ENCODE measurements at regions not wholly inside any gene's neighbourhood (a gene's known extent, or its start where the extent isn't known, plus 50 kb on each side); places are given as distances from the start of the nearest gene placed in this dataset.

GRCh38 chr11:92325416-92325815 lies 100.8 kb downstream of the FAT3 start (continued):
- TF ChIP-seq, protein P1, sequence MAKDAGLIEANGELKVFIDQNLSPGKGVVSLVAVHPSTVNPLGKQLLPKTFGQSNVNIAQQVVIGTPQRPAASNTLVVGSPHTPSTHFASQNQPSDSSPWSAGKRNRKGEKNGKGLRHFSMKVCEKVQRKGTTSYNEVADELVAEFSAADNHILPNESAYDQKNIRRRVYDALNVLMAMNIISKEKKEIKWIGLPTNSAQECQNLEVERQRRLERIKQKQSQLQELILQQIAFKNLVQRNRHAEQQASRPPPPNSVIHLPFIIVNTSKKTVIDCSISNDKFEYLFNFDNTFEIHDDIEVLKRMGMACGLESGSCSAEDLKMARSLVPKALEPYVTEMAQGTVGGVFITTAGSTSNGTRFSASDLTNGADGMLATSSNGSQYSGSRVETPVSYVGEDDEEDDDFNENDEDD (CRISPR knock-in tag; IDR thresholded peaks at IDR 0.05; ENCODE audit: borderline replicate concordance), result no peak
- no peak for TF ChIP-seq BCLAF1 (IDR thresholded peaks at IDR 0.05)

DNA sequence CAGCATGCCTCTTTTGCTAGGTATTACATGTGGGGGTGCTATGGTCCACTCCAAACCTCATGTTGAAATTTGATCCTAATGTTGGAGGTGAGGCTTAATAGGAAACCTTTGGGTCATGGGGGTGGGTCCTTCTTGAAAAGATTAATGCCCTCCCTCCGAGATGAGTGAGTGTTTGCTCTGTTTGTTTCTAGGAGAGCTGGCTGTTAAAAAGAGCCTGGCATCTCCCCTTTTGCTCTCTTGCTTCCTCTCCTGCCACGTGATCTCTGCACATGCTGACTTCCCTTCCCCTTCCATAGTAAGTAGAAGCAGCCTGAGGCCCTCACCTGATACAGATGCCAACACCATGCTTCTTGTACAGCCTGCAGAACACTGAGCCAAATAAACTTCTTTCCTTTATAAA lies 104.5 kb downstream of the FAT3 start:
- FAIRE-seq, result no peak
- intact Hi-C loops (cut with micrococcal nuclease; ENCODE audit: unreplicated experiment) (no loop called here), in situ Hi-C loops (cut with HindIII; ENCODE audit: extremely low pct_ligation_motif_present, low pct_unique_long_range_greater_than_20kb) (no loop called here)
- BruUV-seq (replicated peaks), result no TSS peak
- H3K9me3 ChIP-seq (ENCODE audit: low read length), result no peaks in the 10 kb centered on the region
- ChIA-PET CTCF (ENCODE audit: low intra/inter-chr PET ratio, low total read pairs) (no interaction called here), POLR2A (no interaction called here)
- no peak for TF ChIP-seq SNAPC2 (CRISPR knock-in tag; IDR thresholded peaks at IDR 0.05)
- TF ChIP-seq ZFP37 (CRISPR knock-in tag; IDR thresholded peaks at IDR 0.05; ENCODE audit: borderline replicate concordance), result no peak
- TF ChIP-seq PRMT3 (CRISPR knock-in tag; IDR thresholded peaks at IDR 0.05; ENCODE audit: borderline replicate concordance, low read depth), result no peak
- TF ChIP-seq ZFP82 (CRISPR knock-in tag; IDR thresholded peaks at IDR 0.05; ENCODE audit: borderline replicate concordance), result no peak
- no peak for TF ChIP-seq ZNF790 (CRISPR knock-in tag; IDR thresholded peaks at IDR 0.05; ENCODE audit: borderline replicate concordance)
- TF ChIP-seq FIP1L1 (IDR thresholded peaks at IDR 0.05; ENCODE audit: borderline replicate concordance, insufficient read depth, low read depth, low read length), result no peak
- TF ChIP-seq, protein P2, sequence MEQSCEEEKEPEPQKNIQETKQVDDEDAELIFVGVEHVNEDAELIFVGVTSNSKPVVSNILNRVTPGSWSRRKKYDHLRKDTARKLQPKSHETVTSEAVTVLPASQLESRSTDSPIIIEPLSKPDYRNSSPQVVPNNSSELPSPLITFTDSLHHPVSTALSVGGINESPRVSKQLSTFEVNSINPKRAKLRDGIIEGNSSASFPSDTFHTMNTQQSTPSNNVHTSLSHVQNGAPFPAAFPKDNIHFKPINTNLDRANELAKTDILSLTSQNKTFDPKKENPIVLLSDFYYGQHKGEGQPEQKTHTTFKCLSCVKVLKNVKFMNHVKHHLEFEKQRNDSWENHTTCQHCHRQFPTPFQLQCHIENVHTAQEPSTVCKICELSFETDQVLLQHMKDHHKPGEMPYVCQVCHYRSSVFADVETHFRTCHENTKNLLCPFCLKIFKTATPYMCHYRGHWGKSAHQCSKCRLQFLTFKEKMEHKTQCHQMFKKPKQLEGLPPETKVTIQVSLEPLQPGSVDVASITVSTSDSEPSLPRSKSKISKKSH (CRISPR knock-in tag; IDR thresholded peaks at IDR 0.05; ENCODE audit: borderline replicate concordance), result no peak
- TF ChIP-seq ARID2 (CRISPR knock-in tag; IDR thresholded peaks at IDR 0.05; ENCODE audit: borderline replicate concordance), result no peak
- TF ChIP-seq ZNF256 (CRISPR knock-in tag; conservative IDR thresholded peaks at IDR 0.05), result no peak
- no peak for TF ChIP-seq TCF7 (IDR thresholded peaks at IDR 0.05; ENCODE audit: low read depth)
- TF ChIP-seq ZSCAN20 (CRISPR knock-in tag; IDR thresholded peaks at IDR 0.05; ENCODE audit: borderline replicate concordance), result no peak
- no peak for TF ChIP-seq SPEN (CRISPR knock-in tag; IDR thresholded peaks at IDR 0.05; ENCODE audit: low read depth)
- TF ChIP-seq ZNF30 (CRISPR knock-in tag; IDR thresholded peaks at IDR 0.05), result no peak
- TF ChIP-seq ZNF891 (CRISPR knock-in tag; IDR thresholded peaks at IDR 0.05), result no peak
- no peak for TF ChIP-seq GPBP1L1 (CRISPR knock-in tag; IDR thresholded peaks at IDR 0.05)
- no peaks in the 10 kb centered on the region for H3K79me2 ChIP-seq (ENCODE audit: insufficient read depth, low read length)
- H4K20me1 ChIP-seq (ENCODE audit: insufficient read depth, low read length), result no peaks in the 10 kb centered on the region
- H3K27ac ChIP-seq (ENCODE audit: extremely low read length, insufficient read depth, low read length), result no peak overlapping the region
- no peaks in the 10 kb centered on the region for H3K36me3 ChIP-seq (replicated peaks in 1 of 2; ENCODE audit: control insufficient read depth in 1 of 2, insufficient read depth in 2 of 2, low read length in 2 of 2)
- ATAC-seq, result no peak
- no peaks in the 10 kb centered on the region; a peak in 1 of 5 replicates for H3K27me3 ChIP-seq (ENCODE audit: control insufficient read depth in 1 of 2, insufficient read depth in 2 of 2, low read length in 2 of 2)
- no peak overlapping the region for H2AFZ ChIP-seq (ENCODE audit: low read length)
- no peak overlapping the region for H3K4me3 ChIP-seq (replicated peaks in 1 of 3; ENCODE audit: insufficient read depth in 1 of 3, low read depth in 2 of 3, low read length in 3 of 3)
- no peak overlapping the region for H3K4me2 ChIP-seq (ENCODE audit: low read depth, low read length)
- 0% methylated on average over 2 of the region's 2 CpGs for WGBS (ENCODE audit: low lambda C conversion rate)
- no peak for DNase-seq (ENCODE audit: low spot score)
- H3K4me1 ChIP-seq (ENCODE audit: insufficient read depth, low read length), result no peaks in the 10 kb centered on the region
- no peak overlapping the region for H3K9ac ChIP-seq (ENCODE audit: insufficient read depth, low read depth, low read length)
